Activated CD4-positive, alpha-beta T cell treated with anti-CD3 and anti-CD28 coated beads, Interleukin-2, Interleukin-4, amounts not matched to agents 100 ng/mL and 50 ng/mL, durations not matched to agents 16 hours and 8 hours (primary cell): ENCODE measurements at regions not wholly inside any gene's neighbourhood (a gene's known extent, or its start where the extent isn't known, plus 50 kb on each side); places are given as distances from the start of the nearest gene placed in this dataset.
A peak's percentile ranks its signal among the peaks of the same experiment; 100 is the strongest.

ENCODE experiments used
- DNase-seq: peaks from one replicate; pipeline ENCODE4 v3.0.0-alpha.2; 2020; ENCODE audit warnings: low spot score

- no peak for DNase-seq
These were observed 264.8 kb upstream of the BRINP1 start for GRCh38 chr9:119634006-119634405.

GRCh38 chr9:119611565-119611964 is 242.3 kb upstream of the BRINP1 start:
- no peak for DNase-seq

- no peak for DNase-seq
These were observed 240.2 kb upstream of the BRINP1 start for GRCh38 chr9:119609277-119609971.

- DNase-seq, result no peak
These were observed 232.4 kb upstream of the BRINP1 start for GRCh38 chr9:119601632-119602031.

GRCh38 chr9:119597499-119597898 is 228.3 kb upstream of the BRINP1 start:
- DNase-seq, result no peak

- DNase-seq, result no peak
These were observed 227.5 kb upstream of the BRINP1 start for GRCh38 chr9:119596703-119597102.

- no peak for DNase-seq
These were observed 219.9 kb upstream of the BRINP1 start for GRCh38 chr9:119588874-119589744.

GRCh38 chr9:119577881-119578280 is 208.6 kb upstream of the BRINP1 start:
- DNase-seq, result no peak

- DNase-seq, result no peak
These were observed 190.8 kb upstream of the BRINP1 start for GRCh38 chr9:119559986-119560385.

- no peak for DNase-seq
These were observed 189.8 kb upstream of the BRINP1 start for GRCh38 chr9:119559056-119559455.

GRCh38 chr9:119556129-119556875 is 187.1 kb upstream of the BRINP1 start:
- peak; percentile 66 for DNase-seq

GRCh38 chr9:119544492-119544891 is 175.3 kb upstream of the BRINP1 start:
- no peak for DNase-seq

- no peak for DNase-seq
These were observed 167.9 kb upstream of the BRINP1 start for GRCh38 chr9:119537138-119537537.

GRCh38 chr9:119533504-119533903 is 164.3 kb upstream of the BRINP1 start:
- DNase-seq, result no peak

- DNase-seq, result no peak
These were observed 157.5 kb upstream of the BRINP1 start for GRCh38 chr9:119526698-119527097.

GRCh38 chr9:119523508-119523907 is 154.3 kb upstream of the BRINP1 start:
- no peak for DNase-seq

GRCh38 chr9:119522381-119522780 is 153.1 kb upstream of the BRINP1 start:
- no peak for DNase-seq

- DNase-seq, result no peak
These were observed 140.2 kb upstream of the BRINP1 start for GRCh38 chr9:119509291-119509905.

GRCh38 chr9:119501374-119501773 is 132.1 kb upstream of the BRINP1 start:
- DNase-seq, result no peak

- no peak for DNase-seq
These were observed 131.0 kb upstream of the BRINP1 start for GRCh38 chr9:119500072-119500771.

GRCh38 chr9:119487118-119487827 is 118.0 kb upstream of the BRINP1 start:
- DNase-seq, result no peak
